ENCODE measurements at regions not wholly inside any gene's neighbourhood (a gene's known extent, or its start where the extent isn't known, plus 50 kb on each side); places are given as distances from the start of the nearest gene placed in this dataset.

DNA sequence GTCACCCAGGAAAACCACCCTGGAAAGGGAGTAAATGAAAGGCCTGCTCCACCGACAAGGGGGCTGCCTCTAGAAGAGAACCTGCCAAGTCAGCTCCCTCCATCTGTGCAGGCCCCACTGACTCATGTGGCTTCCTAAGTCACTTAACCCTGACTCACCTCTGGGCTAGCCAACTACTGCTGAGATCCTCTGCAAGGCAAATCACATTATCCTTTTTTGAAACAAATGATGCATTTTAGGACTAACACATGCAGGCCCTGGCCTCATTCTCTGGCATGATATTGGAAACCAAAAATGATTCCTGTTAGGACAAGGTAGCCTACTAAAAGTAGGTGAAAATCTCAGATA lies 474.6 kb downstream of the EPHA4 start:
- TF ChIP-seq, protein P1, sequence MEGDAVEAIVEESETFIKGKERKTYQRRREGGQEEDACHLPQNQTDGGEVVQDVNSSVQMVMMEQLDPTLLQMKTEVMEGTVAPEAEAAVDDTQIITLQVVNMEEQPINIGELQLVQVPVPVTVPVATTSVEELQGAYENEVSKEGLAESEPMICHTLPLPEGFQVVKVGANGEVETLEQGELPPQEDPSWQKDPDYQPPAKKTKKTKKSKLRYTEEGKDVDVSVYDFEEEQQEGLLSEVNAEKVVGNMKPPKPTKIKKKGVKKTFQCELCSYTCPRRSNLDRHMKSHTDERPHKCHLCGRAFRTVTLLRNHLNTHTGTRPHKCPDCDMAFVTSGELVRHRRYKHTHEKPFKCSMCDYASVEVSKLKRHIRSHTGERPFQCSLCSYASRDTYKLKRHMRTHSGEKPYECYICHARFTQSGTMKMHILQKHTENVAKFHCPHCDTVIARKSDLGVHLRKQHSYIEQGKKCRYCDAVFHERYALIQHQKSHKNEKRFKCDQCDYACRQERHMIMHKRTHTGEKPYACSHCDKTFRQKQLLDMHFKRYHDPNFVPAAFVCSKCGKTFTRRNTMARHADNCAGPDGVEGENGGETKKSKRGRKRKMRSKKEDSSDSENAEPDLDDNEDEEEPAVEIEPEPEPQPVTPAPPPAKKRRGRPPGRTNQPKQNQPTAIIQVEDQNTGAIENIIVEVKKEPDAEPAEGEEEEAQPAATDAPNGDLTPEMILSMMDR (IDR thresholded peaks at IDR 0.05; ENCODE audit: insufficient read depth, low read depth, low read length) = no peak
- TF ChIP-seq EZH2 (IDR thresholded peaks at IDR 0.05; ENCODE audit: insufficient read depth, low read length) = no peak
